Islet of Langerhans (tissue), 1 donor: ENCODE measurements at regions not wholly inside any gene's neighbourhood (a gene's known extent, or its start where the extent isn't known, plus 50 kb on each side); places are given as distances from the start of the nearest gene placed in this dataset.

Source experiments
- FAIRE-seq: peaks from one replicate; lab custom pipeline; 2011; peaks lifted over from hg19 to GRCh38; lab: Jason Lieb, UNC

DNA sequence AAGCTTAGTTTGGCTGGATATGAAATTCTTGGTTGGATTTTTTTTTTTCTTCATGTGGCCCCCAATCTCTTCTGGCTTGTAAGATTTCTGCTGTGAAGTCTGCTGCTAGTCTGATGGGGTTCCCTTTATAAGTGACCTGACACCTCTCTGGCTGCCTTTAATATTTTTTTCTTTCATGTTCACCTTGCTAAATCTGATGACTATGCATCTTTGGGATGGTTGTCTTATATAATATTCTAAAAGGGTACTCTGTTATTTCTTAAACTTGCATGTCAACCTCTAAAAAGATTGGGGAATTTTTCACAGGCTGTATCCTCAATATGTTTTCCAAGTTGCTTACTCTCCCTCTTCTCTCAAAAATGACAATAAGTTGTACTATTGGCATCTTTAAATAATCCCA, 500.0 kb downstream of the CAAP1 start:
- no peak for FAIRE-seq

DNA sequence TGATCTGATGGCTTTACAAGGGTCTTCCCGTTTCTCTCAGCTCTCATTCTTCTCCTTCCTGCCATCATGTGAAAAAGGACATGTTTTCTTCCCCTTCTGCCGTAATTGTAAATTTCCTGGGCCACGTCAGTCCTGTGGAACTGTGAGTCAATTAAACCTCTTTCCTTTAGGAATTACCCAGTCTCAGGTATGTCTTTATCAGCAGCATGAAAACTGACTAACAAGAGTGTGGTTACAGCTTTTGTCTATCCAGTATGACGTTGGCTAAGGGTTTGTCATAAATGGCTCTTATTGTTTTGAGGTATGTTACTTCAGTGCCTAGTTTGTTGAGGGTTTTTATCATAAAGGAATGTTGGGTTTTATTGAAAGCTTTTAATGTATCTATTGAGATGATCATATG, 501.6 kb downstream of the CAAP1 start:
- no peak for FAIRE-seq

DNA sequence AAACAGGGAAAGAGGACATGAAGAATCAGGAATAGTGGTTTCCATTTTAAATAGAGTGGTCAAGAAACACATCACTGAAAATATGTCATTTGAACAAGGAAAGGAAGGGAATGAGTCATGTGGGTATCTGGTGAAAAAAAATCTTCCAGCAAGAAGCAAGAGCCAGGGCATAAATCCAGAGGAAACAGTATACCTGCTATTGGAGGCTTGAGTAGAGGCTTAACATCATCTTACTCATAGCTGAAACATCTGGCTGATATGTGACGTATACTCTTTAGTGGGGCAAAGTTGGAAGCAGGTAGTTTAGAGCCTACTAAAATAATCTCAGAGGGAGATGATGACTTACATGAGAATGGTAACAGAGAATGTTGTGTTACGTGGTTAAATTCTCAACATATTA, 517.2 kb downstream of the CAAP1 start:
- FAIRE-seq = no peak

DNA sequence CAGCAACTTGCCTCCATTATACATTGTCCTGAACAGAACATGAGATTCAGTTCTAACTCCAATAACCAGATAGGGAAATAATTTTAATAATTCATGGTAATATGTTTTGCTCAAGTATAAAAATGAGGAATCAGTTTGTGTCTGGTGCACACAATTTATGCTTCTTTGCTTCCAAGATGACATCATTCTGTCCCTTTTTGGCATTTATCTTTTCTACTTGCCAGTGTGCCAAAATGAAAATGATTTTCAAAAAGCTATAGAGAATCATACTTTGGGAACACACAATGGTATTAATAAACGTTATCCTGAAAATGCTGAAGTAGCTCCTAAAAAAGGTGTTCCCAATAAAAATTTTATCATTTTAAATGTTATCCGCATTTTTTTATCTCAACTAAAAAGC, 519.0 kb downstream of the CAAP1 start:
- FAIRE-seq = no peak

DNA sequence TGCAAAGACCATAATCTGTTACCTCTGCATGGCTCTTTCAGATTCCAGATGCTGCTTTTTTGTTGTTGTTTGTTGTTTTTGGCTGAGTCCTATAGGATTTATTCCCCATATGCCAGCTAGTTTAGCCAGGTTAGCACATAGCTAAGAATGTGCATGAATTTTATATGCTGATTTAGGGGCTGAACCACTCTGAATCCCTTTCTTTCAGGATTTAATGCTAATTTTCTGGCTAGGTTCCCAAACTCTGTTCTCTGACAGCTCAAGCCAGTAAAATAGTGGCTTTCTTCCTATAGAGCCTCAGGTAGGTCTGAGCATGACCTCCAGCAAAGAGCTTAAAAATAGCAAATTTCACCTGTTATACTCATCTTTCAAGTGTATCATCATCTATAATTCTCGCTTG, 521.4 kb downstream of the CAAP1 start:
- no peak for FAIRE-seq

DNA sequence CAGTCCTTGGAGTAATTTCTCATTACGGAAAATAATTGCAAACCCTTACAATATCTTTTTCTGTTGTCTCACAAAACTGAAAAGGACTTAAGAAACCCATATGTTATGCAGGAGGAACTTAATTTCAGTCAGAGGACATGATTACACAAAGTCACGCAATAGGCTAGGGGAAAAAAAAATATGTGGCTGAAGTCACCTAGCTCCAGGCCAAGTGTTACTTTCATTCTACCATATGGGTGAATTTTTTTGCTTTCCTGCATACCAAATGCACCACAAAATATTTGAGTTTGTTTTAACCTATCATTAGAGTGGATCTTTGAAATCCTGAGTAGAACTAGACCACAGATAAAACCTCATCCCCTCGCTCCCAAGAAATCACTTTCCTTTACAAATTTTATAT, 523.5 kb downstream of the CAAP1 start:
- FAIRE-seq = no peak

DNA sequence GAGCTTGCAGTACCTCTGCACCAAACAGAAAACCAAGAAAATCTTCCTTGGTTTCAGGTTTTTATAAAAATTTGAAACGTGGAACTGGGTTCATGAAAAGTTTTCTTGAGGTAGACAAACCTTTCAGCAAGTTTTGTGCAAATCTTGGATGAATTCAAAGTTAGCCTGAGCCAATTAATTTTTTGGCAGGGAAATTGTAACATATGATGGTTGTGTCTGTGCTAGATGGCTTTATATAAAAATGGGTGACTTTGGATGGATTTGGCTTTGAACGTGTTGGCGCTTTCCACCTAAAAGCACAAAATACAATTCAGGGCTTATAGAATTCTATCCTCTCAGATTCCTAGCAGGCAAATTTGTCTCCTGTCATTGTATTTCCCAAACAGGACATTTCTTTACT, 524.4 kb downstream of the CAAP1 start:
- FAIRE-seq = no peak

DNA sequence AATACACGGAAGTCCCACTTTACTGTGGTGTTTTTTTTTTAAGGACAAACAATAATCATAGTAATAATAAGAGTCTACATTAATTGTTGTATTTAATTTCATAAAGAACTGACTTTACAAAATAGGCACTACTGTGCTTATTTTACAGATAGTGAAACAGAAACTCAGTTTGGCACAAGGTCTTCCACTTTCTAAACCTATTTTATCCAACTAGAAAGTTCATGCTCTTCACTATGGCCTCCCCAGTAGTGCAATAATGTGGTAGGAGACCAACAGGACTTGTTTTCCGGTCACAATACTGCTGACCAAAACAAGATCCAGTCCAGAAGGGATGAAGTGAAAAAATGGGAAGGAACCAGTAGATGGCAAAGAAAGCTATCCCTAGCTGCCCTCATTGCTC, 531.6 kb downstream of the CAAP1 start:
- FAIRE-seq = no peak

DNA sequence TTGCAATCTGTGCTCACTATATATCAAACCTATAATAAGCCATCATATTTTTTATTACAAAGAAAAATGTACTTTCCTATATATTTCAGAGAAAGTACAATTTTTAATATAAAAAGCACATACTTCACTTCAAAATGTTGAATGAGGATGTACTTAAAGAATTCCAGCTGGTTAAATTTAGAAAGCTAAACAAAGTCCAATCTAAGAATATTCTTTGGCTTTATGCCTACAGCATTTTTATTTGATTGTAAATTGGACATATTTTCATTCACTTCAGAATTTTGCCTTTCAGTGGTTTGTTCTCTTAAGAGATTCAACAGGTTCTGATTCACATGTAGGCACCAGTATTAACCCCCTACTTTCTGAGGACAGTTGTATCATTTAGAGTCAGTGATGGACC, 533.8 kb downstream of the CAAP1 start:
- FAIRE-seq = no peak

DNA sequence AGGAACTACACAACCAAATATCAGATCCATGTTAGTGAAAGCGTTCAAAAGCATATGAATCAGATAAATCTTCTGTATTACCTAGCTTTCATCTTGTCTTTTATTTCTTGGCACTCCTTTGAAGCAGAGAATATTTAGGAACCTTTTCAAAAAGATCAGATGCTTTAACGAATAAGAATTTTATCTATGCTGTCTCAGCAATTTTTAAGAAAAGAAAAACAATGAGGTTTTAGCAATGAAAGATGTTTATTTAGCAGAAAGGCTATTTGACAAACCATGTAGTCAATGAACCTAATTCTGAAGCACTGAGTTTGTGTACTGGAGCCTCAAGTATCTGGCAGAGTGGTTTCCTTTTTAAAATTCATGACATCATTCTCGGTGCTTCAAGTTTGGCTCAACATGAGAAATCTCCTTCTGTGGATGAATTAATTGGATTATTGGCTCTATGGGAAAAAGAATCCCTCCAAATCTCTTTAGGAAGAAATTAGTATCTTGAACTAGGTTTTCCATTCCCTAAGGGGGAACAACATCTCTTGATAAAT, 534.7 kb downstream of the CAAP1 start:
- FAIRE-seq = no peak

DNA sequence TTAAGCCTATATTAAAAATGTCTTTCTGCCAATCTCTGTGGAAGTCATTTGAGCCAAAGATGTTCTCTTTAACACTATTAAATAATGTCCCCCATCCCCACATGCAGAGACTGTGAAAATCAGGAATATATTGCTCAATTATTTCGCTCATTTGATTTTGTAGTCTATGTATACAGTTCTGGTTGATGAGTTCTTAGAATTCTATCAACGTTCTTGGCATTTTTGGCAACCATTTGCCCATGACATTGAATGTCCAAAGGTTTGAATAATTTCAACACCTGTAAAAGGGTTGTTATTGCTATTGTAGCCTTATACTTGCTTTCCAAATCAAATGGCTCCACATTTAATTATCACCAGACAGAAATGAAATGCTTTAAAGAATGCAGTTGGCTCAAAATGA, 536.1 kb downstream of the CAAP1 start:
- no peak for FAIRE-seq

DNA sequence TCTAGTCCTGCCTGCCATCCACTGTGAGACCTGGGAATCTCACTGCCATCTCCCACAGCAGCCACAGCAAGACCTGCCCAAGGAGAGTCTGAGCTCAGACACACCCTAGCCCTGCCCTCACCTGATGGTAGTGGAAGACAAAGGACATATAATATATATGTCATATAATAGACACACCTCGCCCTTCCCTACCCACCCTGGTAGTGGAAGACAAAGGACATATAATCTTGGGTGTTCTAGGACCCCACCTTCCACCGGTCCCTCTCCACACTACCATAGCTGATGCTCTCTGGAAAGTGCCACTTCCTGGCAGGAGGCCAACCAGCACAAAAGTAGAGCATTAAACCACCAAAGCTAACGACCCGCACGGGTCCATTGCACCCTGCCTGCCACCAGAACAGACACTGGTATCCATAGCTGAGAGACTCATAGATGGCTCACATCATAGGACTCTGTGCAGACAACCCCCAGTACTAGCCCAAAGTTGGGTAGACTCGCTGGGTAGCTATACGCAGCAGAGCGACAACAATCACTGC, 545.6 kb downstream of the CAAP1 start:
- no peak for FAIRE-seq

DNA sequence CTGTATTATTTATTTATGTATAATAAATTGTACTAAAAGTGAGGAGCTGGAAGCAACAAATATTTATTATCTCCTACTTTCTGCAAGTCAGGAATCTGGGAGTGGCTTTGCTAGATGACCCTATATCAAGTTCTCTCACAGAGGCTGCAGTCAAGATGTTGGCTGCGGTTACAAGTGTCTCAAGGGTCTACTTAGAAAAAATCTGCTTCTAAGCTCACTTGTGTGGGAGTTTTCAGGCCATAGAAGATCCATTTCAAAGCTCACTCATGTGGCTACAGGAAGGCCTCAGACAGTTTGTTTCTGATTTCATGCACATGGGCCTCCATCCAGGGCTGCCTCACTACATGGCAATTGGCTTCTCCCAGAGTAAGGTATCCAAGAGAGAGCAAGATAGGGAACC, 551.1 kb downstream of the CAAP1 start:
- FAIRE-seq = no peak

DNA sequence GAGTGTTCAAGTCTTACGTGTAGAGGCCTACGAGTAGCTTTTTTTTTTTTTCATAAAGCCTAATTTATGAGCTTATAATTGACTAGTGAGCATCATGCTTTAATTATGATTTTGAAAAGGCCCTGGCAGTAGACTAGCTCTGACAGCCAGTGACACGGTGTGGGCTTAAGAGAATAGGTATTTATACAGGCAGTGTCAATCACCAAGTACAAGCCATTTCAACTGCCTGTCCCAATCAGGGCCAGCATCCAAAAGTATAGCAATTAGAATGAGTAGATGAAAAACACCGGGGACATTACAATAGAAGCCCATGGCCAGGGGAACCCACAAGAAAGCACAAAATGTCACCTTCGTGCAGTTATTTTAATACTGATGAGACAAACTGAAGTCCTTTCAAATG, 552.8 kb downstream of the CAAP1 start:
- FAIRE-seq = no peak

DNA sequence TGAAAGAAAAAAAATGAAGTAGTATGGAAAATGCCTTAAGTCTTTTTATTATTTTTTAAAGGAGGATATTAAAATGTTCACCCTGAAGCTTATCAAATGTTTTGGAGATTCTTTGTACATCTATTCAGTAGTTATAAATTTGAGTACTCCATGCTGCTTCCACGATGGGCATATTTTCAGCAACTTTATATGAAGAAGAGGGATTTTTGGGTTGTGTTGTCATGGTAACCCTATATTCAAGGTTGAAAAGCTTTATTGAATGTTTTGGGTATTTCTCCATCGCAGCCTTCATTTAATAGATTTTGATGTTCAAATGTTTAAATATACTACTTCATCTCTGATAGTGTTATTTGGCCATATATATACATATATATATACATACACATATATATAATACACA, 557.5 kb downstream of the CAAP1 start:
- no peak for FAIRE-seq

DNA sequence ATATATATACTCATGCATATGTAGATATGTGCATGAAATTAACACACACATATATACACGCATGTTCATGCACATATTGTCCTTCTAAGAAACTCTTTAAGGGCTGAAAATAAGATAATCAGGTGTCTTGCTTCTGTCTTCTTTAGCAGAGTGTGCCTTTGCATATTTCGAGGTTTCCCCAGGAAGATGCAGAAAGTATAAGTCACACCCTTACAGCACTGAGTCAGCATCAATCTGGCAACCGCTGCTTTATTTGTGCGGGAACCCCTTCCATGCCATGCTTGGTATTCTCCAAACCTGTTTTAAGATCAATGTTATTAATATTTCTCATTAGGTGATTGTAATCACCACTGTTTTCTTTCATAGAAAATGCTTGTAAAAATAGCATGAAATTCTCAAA, 557.9 kb downstream of the CAAP1 start:
- no peak for FAIRE-seq

DNA sequence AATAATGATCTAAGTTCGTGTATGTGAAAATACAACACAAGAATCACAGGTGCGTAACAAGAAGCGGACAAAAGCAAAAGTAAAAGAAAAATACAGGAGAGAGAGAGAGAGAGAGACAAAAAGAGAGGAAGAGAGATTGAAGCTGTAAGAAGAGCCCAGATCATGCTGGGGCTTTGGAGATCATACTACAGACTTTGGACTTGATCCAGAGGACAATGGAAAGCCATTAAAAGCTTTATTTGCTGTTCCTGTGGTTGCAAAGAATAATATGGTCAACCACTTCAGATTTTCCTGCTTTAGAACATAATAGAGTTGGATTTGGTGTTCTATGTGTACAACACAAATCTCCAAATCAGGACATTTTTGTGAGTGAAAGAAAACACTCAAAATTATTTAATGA, 561.4 kb downstream of the CAAP1 start:
- peak; percentile 79 for FAIRE-seq

DNA sequence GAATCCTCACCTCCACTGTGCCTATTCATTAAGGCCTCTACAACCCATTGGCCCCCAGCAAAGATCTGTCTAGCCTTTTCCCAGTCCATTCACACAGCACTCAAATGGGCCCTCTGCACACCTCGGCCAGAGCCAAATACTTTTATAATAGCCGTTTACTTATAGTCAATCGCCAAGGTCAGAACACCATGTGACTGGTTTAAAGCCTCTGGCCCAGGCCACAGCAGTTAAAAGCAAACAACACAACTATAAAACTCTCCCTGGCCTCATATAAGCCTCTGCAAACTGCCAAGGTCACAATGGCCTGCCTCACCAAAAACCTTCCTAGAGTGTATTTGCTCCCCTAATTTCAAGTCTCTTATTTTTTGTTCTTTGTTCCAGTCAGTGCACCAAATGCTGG, 562.6 kb downstream of the CAAP1 start:
- no peak for FAIRE-seq

DNA sequence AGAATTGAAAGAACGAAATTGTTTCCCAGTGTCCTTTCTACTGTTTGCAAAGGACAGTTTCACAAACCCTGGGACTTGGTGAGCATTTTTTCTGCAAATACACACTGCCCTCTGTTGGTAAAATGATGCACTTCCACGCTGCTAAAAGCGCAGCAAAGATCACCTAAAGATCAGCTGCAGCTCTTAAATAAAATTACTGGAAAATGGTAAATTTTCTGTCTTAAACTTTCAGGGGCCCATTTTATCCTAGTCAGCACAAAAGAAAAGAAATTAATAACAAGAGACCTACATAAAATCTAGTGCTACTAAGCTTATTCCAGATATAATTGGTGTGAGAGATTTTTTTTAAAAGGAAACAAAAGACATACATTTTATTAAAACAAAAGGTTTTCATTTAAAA, 566.0 kb downstream of the CAAP1 start:
- FAIRE-seq = peak; percentile 92

DNA sequence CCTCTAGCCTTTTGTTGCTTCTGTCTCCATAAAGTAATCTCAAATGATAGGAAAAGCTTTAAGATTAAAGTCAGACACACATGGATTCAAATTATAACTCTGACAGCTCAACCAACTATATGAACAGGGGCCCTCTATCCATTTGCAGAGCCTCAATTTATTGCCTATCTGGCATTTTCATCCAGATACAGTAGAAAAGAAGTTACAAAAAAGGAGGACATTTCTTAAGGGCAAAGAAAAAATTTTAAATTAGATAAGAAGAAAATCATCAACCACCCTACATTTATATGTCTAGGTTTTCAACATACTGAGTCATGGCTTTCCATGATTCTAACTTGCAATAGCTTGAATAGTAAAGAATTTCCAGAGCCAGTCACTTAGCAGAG, 567.2 kb downstream of the CAAP1 start:
- no peak for FAIRE-seq

DNA sequence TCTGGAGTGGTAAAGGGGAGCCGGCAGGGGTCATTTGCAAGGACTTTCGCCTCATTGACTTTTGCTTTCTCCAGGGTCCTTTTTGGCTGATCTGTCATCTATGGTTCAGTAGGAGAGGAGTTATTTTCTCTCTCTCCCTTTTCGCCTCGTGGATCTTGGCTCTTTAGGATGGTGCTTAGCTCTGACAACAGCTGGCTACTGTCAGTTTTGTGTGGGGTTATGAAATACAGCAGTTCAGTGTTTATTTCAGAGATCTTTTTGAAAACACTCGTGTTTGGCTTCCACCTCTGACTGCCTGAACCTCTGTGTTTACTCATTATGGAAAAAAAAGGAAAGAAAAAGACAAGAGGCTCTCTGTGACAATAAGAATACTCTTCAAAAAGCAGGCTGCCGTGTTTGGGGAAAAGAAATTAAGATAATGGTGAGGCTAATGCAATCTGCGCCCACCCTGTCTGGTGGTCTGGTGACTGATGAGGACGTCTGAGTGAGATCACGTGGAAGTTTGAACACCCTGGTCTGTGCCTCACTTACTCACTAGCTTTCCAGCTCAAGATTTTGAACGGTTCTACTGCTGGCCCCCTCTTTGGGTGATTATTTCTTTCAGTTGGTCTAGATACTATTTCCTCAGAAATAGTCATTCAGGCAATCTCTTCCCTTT, 567.7 kb downstream of the CAAP1 start:
- FAIRE-seq = peak; percentile 21

DNA sequence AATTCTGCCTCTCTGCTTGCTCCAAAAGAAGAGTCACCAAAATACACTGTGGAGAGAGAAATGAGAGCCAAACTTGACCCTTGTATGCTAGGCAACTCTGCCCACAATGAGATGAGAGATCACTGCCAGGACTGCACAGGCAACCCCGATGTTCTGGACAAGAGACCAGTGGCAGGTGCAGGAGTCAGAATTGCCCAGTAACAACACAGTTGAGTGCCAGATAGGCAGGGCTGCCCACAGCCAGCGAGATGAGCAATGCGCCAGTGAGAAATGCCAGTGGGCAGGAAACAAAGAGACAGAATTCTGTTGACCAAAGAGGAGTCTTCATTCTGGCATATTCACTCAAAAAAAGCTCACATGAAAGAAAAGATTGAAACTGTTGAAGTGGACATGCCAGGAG, 570.7 kb downstream of the CAAP1 start:
- FAIRE-seq = no peak

DNA sequence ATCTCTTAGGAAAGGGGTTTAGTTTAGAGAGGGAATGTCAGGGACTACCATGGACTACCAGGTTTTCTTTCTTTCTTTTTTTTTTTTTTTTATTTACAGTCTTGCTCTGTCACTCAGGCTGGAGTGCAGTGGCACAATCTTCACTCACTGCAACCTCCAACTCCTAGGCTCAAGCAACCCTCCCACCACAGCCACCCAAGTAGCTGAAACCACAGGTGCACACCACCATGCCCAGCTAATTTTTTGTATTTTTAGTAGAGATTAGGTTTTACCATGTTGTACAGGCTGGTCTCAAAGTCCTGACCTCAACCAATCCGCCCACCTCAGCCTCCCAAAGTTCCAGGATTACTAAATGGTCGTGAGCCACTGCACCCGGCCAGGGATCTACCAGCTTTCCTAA, 572.7 kb downstream of the CAAP1 start:
- FAIRE-seq = no peak

DNA sequence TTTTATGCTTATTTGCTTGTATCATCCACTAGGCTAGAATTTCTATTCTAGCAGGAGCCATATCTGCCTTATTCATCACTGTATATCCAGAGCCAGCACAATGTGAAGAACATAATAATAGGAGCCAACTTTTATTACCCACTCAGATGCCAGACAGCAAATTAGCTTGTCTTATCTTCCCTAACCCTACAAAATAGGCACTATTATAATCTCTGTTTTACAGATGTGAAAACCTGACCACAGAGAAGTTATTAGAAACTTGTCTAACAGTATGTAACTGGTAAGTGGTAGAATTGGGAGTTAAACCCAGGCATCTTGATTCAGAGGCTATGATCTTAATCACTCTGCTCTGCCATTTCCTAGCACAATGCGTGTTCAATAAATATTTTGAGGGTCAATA, 579.5 kb downstream of the CAAP1 start:
- FAIRE-seq = no peak
